ENCODE measurements at regions not wholly inside any gene's neighbourhood (a gene's known extent, or its start where the extent isn't known, plus 50 kb on each side); places are given as distances from the start of the nearest gene placed in this dataset.

DNA sequence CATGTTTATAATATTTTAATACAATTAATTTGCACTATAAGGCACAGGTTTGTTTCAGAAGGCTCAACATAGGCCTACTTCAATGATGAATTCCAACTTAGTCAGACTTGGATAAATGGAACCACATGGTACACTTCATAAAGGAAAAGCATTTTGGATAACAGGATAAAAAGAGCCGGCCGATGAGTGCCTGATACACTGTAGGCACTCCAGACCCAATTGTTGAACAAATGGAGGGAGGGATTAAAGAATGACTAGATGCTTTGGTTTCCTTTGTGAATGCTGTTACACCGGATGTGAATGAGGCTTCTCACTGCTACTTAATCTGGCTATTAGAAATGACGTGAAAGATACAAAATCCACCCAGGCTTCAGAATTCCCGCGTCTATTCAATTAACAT, 104.1 kb upstream of the KCTD1 start:
- 93 to 96% methylated on average over 6 of the region's 6 CpGs for WGBS, 2 donors
- ATAC-seq (ENCODE audit: insufficient read depth, low FRiP score) (no peak), DNase-seq (no peak)
- Histone ChIP-seq H3K9ac (ENCODE audit: insufficient read depth in 1 of 2, low read length in 2 of 2) (no peak overlapping the region), H3K36me3 (ENCODE audit: control insufficient read depth in 4 of 4, insufficient read depth in 4 of 4, low read length in 4 of 4) (no peaks in the 10 kb centered on the region), H3K9me3 (ENCODE audit: control insufficient read depth in 4 of 4, insufficient read depth in 3 of 4, low read length in 3 of 4) (no peaks in the 10 kb centered on the region), H3K4me1 (ENCODE audit: control insufficient read depth in 5 of 5, insufficient read depth in 5 of 5, low read length in 5 of 5) (peaks cover 0 to 15% (median 5%) of the 10 kb centered on the region in 5 donors), H3K27ac (ENCODE audit: low read depth in 1 of 2, low read length in 1 of 2) (no peak overlapping the region), H3K27me3 (ENCODE audit: control insufficient read depth in 3 of 3, insufficient read depth in 3 of 3, low read length in 2 of 3) (peaks cover 0 to 4% (median 0%) of the 10 kb centered on the region in 3 donors), H3K4me3 (no peak overlapping the region)
- TF ChIP-seq, protein P1, sequence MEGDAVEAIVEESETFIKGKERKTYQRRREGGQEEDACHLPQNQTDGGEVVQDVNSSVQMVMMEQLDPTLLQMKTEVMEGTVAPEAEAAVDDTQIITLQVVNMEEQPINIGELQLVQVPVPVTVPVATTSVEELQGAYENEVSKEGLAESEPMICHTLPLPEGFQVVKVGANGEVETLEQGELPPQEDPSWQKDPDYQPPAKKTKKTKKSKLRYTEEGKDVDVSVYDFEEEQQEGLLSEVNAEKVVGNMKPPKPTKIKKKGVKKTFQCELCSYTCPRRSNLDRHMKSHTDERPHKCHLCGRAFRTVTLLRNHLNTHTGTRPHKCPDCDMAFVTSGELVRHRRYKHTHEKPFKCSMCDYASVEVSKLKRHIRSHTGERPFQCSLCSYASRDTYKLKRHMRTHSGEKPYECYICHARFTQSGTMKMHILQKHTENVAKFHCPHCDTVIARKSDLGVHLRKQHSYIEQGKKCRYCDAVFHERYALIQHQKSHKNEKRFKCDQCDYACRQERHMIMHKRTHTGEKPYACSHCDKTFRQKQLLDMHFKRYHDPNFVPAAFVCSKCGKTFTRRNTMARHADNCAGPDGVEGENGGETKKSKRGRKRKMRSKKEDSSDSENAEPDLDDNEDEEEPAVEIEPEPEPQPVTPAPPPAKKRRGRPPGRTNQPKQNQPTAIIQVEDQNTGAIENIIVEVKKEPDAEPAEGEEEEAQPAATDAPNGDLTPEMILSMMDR (IDR thresholded peaks at IDR 0.05; ENCODE audit: control extremely low read depth, extremely low read depth), result no peak

DNA sequence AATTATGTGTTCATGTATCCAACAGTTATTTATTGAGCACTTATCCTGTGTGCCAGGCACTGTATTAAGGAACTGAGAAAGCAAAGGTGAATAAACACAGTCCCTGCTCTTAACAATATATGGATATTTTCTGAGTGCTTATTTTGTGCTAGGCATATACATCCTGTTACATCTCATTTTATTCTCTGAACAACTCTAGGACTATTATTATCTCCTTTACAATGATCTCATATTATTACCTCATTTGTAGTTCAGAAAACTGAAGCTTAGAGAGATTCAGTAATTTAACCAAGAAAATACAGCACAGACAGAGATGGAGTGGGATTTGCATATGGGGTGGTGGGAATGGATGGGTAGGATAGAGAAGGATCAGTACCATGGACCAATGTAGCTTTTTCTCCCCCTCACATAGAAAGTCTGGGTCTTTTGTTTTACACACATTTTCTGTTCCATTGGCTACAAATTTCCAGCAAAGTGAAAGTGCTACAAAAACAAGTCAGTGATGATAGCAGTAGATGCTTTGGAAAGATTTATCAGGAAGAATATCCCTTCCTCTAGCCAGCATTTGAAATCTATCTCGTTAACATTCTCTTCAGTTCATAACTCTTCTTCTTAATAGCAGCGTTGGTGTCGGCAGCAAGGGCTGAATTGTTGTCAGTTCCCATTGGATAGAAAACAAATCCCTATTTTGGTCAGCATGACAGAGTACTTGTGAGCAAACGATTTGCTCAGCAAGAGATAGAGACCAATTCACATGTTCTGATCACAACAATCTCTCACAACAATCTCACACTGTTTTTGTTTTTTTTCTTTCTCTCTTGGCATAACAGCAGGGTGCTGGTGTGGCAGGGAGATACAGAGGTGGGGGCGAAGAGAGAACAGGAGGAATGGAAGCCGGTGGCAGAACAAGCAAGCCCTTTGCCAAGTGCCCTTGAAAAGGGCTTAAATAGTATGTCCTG, 102.2 kb upstream of the KCTD1 start:
- peak in 2 of 3 donors; percentile 57 to 64 for DNase-seq
- Histone ChIP-seq H3K4me1 (ENCODE audit: control insufficient read depth in 5 of 5, insufficient read depth in 5 of 5, low read length in 5 of 5) (peaks cover 0 to 13% (median 2%) of the 10 kb centered on the region in 5 donors), H3K9ac (ENCODE audit: insufficient read depth in 1 of 2, low read length in 2 of 2) (no peak overlapping the region), H3K4me3 (no peak overlapping the region), H3K36me3 (ENCODE audit: control insufficient read depth in 4 of 4, insufficient read depth in 4 of 4, low read length in 4 of 4) (no peaks in the 10 kb centered on the region), H3K27ac (ENCODE audit: low read depth in 1 of 2, low read length in 1 of 2) (no peak overlapping the region), H3K9me3 (ENCODE audit: control insufficient read depth in 4 of 4, insufficient read depth in 3 of 4, low read length in 3 of 4) (no peaks in the 10 kb centered on the region), H3K27me3 (ENCODE audit: control insufficient read depth in 3 of 3, insufficient read depth in 3 of 3, low read length in 2 of 3) (peaks cover 0 to 4% (median 0%) of the 10 kb centered on the region in 3 donors)
- ATAC-seq (ENCODE audit: insufficient read depth, low FRiP score), result no peak
- TF ChIP-seq, protein P1 (IDR thresholded peaks at IDR 0.05; ENCODE audit: control extremely low read depth, extremely low read depth), result no peak
- WGBS, 2 donors, result 51 to 59% methylated on average over 6 of the region's 6 CpGs

DNA sequence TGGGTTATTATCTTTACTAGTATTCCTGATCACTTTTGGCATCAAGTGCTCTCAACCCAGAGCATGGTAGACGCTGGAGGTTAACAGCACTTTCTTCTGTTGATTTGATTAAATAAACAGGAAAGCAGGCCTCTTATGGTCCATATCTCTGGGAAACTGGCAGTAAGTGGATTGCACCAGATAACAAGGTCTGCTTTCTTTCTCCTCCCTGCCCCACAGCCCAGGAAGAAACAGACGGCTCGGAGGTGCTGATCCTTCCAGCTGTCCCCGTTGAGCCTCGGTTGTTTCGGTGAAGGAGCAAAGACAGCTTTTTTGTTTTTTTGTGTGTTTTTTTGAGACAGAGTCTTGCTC, 100.8 kb upstream of the KCTD1 start:
- H3K9ac ChIP-seq (ENCODE audit: insufficient read depth in 1 of 2, low read length in 2 of 2), result no peak overlapping the region
- DNase-seq (peak in 2 of 3 donors; percentile 21 to 59), ATAC-seq (ENCODE audit: insufficient read depth, low FRiP score) (peak; percentile 56)
- H3K4me1 ChIP-seq (ENCODE audit: control insufficient read depth in 5 of 5, insufficient read depth in 5 of 5, low read length in 5 of 5), result peaks cover 0 to 3% (median 0%) of the 10 kb centered on the region in 5 donors
- H3K36me3 ChIP-seq (ENCODE audit: control insufficient read depth in 4 of 4, insufficient read depth in 4 of 4, low read length in 4 of 4), result no peaks in the 10 kb centered on the region
- TF ChIP-seq, protein P1 (IDR thresholded peaks at IDR 0.05; ENCODE audit: control extremely low read depth, extremely low read depth), result no peak
- no peak overlapping the region for H3K4me3 ChIP-seq
- H3K27ac ChIP-seq (ENCODE audit: low read depth in 1 of 2, low read length in 1 of 2), result no peak overlapping the region
- peaks cover 0 to 4% (median 3%) of the 10 kb centered on the region in 3 donors for H3K27me3 ChIP-seq (ENCODE audit: control insufficient read depth in 3 of 3, insufficient read depth in 3 of 3, low read length in 2 of 3)
- peaks cover 0 to 1% (median 0%) of the 10 kb centered on the region in 4 donors for H3K9me3 ChIP-seq (ENCODE audit: control insufficient read depth in 4 of 4, insufficient read depth in 3 of 4, low read length in 3 of 4)
- WGBS, 2 donors, result 32 to 33% methylated on average over 6 of the region's 6 CpGs
